H1 (cell line): ENCODE measurements at regions not wholly inside any gene's neighbourhood (a gene's known extent, or its start where the extent isn't known, plus 50 kb on each side); places are given as distances from the start of the nearest gene placed in this dataset.

Experiments used
- CTCF ChIA-PET: fragments of 300-600 bp; sonication (Branson Sonifier 250); formaldehyde crosslinking; loops from one replicate; lab custom pipeline; 2021; ENCODE audit not compliant: partially characterized antibody; lab: Charles Lee
- POLR2A ChIA-PET: fragments of 300-600 bp; sonication (Branson Sonifier 250); formaldehyde crosslinking; loops from one replicate; lab custom pipeline; 2021; ENCODE audit warnings: inconsistent platforms; ENCODE audit not compliant: partially characterized antibody; lab: Charles Lee
- DNase-seq, 2 experiments: peaks; one replicate each; pipeline versions ENCODE4 v3.0.0 to v3.0.0-alpha.2; 2010 to 2022; ENCODE audit warnings: low spot score in 2 of 2, low read depth in 1 of 2, mixed read lengths in 1 of 2
- FAIRE-seq: peaks from 2 replicates; lab custom pipeline; 2011; peaks lifted over from hg19 to GRCh38; lab: Jason Lieb, UNC
- H2AFZ ChIP-seq: 2 replicates; pipeline ENCODE4 v1.8.1; 2012; ENCODE audit warnings: low read length, inconsistent platforms
- H2AK5ac ChIP-seq: 2 replicates; pipeline ENCODE4 v1.6.1; 2013; ENCODE audit warnings: low read depth, low read length
- H2BK120ac ChIP-seq: replicated peaks from 2 replicates; pipeline ENCODE3; 2013; ENCODE audit warnings: low read depth, low read length, inconsistent platforms
- H2BK12ac ChIP-seq: 2 replicates; pipeline ENCODE4 v1.6.1; 2013; ENCODE audit warnings: low read depth, low read length
- H2BK15ac ChIP-seq: 2 replicates; pipeline ENCODE4 v1.6.1; 2013; ENCODE audit warnings: low read length
- H2BK20ac ChIP-seq: 2 replicates; pipeline ENCODE4 v1.6.1; 2013; ENCODE audit warnings: low read length
- H2BK5ac ChIP-seq: 2 replicates; pipeline ENCODE4 v1.6.1; 2013; ENCODE audit warnings: low read depth, low read length
- H3K14ac ChIP-seq: 2 replicates; pipeline ENCODE4 v1.6.1; 2013; ENCODE audit warnings: inconsistent platforms; ENCODE audit not compliant: insufficient read length
- H3K18ac ChIP-seq: 2 replicates; pipeline ENCODE4 v1.6.1; 2013; ENCODE audit warnings: low read length; ENCODE audit errors: extremely low read depth
- H3K23ac ChIP-seq: 2 replicates; pipeline ENCODE4 v1.6.1; 2013; ENCODE audit warnings: inconsistent platforms; ENCODE audit not compliant: insufficient read length
- H3K23me2 ChIP-seq: 2 replicates; pipeline ENCODE4 v1.6.1; 2013; ENCODE audit warnings: low read depth, low read length
- H3K27ac ChIP-seq: 2 replicates; pipeline ENCODE4 v1.6.1; 2011; ENCODE audit warnings: low read depth, low read length, inconsistent platforms
- H3K27me3 ChIP-seq, 4 experiments: replicated peaks in 1 of 4; 1 replicate in 1 of 4; 2 replicates in 3 of 4; pipeline versions ENCODE4 v1.6.1 to v1.8.1; 2011 to 2013; ENCODE audit warnings: low read length in 3 of 4, mild to moderate bottlenecking in 3 of 4, inconsistent platforms in 2 of 4, mixed read lengths in 2 of 4, moderate library complexity in 1 of 4; ENCODE audit not compliant: control insufficient read depth in 3 of 4, insufficient read depth in 3 of 4; ENCODE audit errors: extremely low read depth in 1 of 4
- H3K36me3 ChIP-seq, 4 experiments: 2 replicates each; pipeline versions ENCODE4 v1.6.1 to v1.8.1; 2011 to 2013; ENCODE audit warnings: mild to moderate bottlenecking in 4 of 4, low read length in 3 of 4, moderate library complexity in 2 of 4, control low read depth in 1 of 4, inconsistent platforms in 1 of 4; ENCODE audit not compliant: insufficient read depth in 4 of 4, control insufficient read depth in 2 of 4
- H3K4ac ChIP-seq: replicated peaks from 2 replicates; pipeline ENCODE3; 2013; ENCODE audit warnings: low read length, low read depth, mixed read lengths, inconsistent platforms; ENCODE audit not compliant: insufficient read length
- H3K4me1 ChIP-seq, 4 experiments: replicated peaks in 1 of 4; 1 replicate in 1 of 4; 2 replicates in 3 of 4; pipeline versions ENCODE4 v1.6.1 to v1.8.1; 2011 to 2013; ENCODE audit warnings: low read length in 3 of 4, inconsistent platforms in 2 of 4, mixed read lengths in 1 of 4; ENCODE audit not compliant: insufficient read depth in 4 of 4, control insufficient read depth in 3 of 4
- H3K4me2 ChIP-seq, 2 experiments: 2 replicates each; pipeline versions ENCODE4 v1.6.1 to v1.8.1; 2011 to 2013; ENCODE audit warnings: low read depth in 2 of 2, low read length in 2 of 2, control low read depth in 1 of 2, inconsistent platforms in 1 of 2, mild to moderate bottlenecking in 1 of 2; ENCODE audit not compliant: insufficient read depth in 1 of 2
- H3K4me3 ChIP-seq, 4 experiments: fragments of 200-600, 300-600 bp in 1 of 4; sonication (generic), shearing (Covaris generic), sonication (Bioruptor Twin) in 1 of 4; 2 replicates each; pipeline versions ENCODE4 v1.5.1 to v1.8.1; 2011 to 2016; ENCODE audit warnings: low read length in 4 of 4, low read depth in 3 of 4, control low read depth in 2 of 4, inconsistent platforms in 2 of 4, mild to moderate bottlenecking in 2 of 4, mixed read lengths in 1 of 4, moderate library complexity in 1 of 4; ENCODE audit not compliant: insufficient read depth in 2 of 4; ENCODE audit errors: extremely low read depth in 1 of 4
- H3K56ac ChIP-seq: replicated peaks from 2 replicates; pipeline ENCODE3; 2013; ENCODE audit warnings: low read depth, mild to moderate bottlenecking, mixed read lengths, low read length, inconsistent platforms; ENCODE audit not compliant: insufficient read length
- H3K79me1 ChIP-seq: 2 replicates; pipeline ENCODE4 v1.6.1; 2013; ENCODE audit warnings: low read depth, low read length, control low read depth
- H3K79me2 ChIP-seq, 2 experiments: 2 replicates each; pipeline versions ENCODE4 v1.6.1 to v1.8.1; 2012 to 2013; ENCODE audit warnings: low read length in 2 of 2, mild to moderate bottlenecking in 2 of 2, inconsistent platforms in 1 of 2; ENCODE audit not compliant: insufficient read depth in 2 of 2, control insufficient read depth in 1 of 2
- H3K9ac ChIP-seq, 4 experiments: replicated peaks in 1 of 4; 1 replicate in 1 of 4; 2 replicates in 3 of 4; pipeline versions ENCODE4 v1.6.1 to v1.8.1; 2011 to 2013; ENCODE audit warnings: low read depth in 3 of 4, low read length in 3 of 4, control low read depth in 2 of 4, mild to moderate bottlenecking in 2 of 4, moderate library complexity in 2 of 4, inconsistent platforms in 1 of 4; ENCODE audit errors: extremely low read depth in 1 of 4
- H3K9me3 ChIP-seq, 2 experiments: 2 replicates each; pipeline versions ENCODE4 v1.6.1 to v1.8.1; 2012 to 2013; ENCODE audit warnings: mild to moderate bottlenecking in 2 of 2, moderate library complexity in 2 of 2, control low read depth in 1 of 2, inconsistent platforms in 1 of 2, low read depth in 1 of 2, low read length in 1 of 2, mixed read lengths in 1 of 2; ENCODE audit not compliant: insufficient read depth in 2 of 2
- H4K20me1 ChIP-seq, 2 experiments: replicated peaks in 1 of 2; 2 replicates each; pipeline versions ENCODE3 to v1.8.1; 2011 to 2013; ENCODE audit warnings: inconsistent platforms in 2 of 2, low read length in 2 of 2, mild to moderate bottlenecking in 1 of 2; ENCODE audit not compliant: insufficient read depth in 2 of 2, control insufficient read depth in 1 of 2
- H4K5ac ChIP-seq: 2 replicates; pipeline ENCODE4 v1.6.1; 2013; ENCODE audit warnings: low read length, low read depth, mixed read lengths, inconsistent platforms; ENCODE audit not compliant: insufficient read length
- H4K8ac ChIP-seq: 2 replicates; pipeline ENCODE4 v1.8.0; 2013; ENCODE audit warnings: mild to moderate bottlenecking, moderate library complexity, low read length, inconsistent platforms; ENCODE audit not compliant: insufficient read depth; ENCODE audit errors: extremely low read depth
- H4K91ac ChIP-seq: replicated peaks from 2 replicates; pipeline ENCODE3; 2013; ENCODE audit warnings: low read length, mixed read lengths, inconsistent platforms; ENCODE audit not compliant: insufficient read length
- CBX5 ChIP-seq: fragments of 300-800, 300-1000 bp; sonication (generic); IDR thresholded peaks from 2 replicates; pipeline ENCODE4 v1.7.1; 2016; ENCODE audit warnings: antibody characterized with exemption, low read length, low read depth
- CHD2 ChIP-seq: IDR thresholded peaks from 2 replicates; pipeline ENCODE4 v1.6.1; 2012; ENCODE audit warnings: low read length, improper control_type of control experiment
- CTBP2 ChIP-seq: IDR thresholded peaks from 2 replicates; pipeline ENCODE4 v1.7.0; 2011; ENCODE audit warnings: borderline replicate concordance, mild to moderate bottlenecking, moderate library complexity, mixed read lengths, low read length; ENCODE audit not compliant: insufficient read depth, insufficient read length
- EP300 ChIP-seq, 2 experiments: IDR thresholded peaks; 1 replicate in 1 of 2; 2 replicates in 1 of 2; pipeline ENCODE4 v1.6.1; 2011 to 2012; ENCODE audit warnings: low read depth in 2 of 2, low read length in 2 of 2, mild to moderate bottlenecking in 2 of 2, borderline replicate concordance in 1 of 2, inconsistent platforms in 1 of 2, moderate library complexity in 1 of 2
- HDAC2 ChIP-seq, 2 experiments: fragments of 300-600 bp in 1 of 2; sonication (generic) in 1 of 2; IDR thresholded peaks; 2 replicates each; pipeline ENCODE4 v1.6.1; 2011 to 2012; ENCODE audit warnings: low read depth in 2 of 2, low read length in 2 of 2, mild to moderate bottlenecking in 2 of 2, moderate library complexity in 2 of 2, borderline replicate concordance in 1 of 2, inconsistent platforms in 1 of 2
- POLR2AphosphoS5 ChIP-seq: IDR thresholded peaks from 2 replicates; pipeline ENCODE4 v1.6.1; 2011; ENCODE audit warnings: low read depth, low read length
- RNF2 ChIP-seq: fragments of 200-900, 300-1000 bp; sonication (generic); IDR thresholded peaks from 2 replicates; pipeline ENCODE4 v1.7.1; 2016; ENCODE audit warnings: borderline replicate concordance, low read depth, mild to moderate bottlenecking, antibody characterized with exemption, low read length; ENCODE audit not compliant: poor library complexity, severe bottlenecking; ENCODE audit errors: missing control alignments
- SIX5 ChIP-seq: IDR thresholded peaks from 2 replicates; pipeline ENCODE4 v1.6.1; 2011; ENCODE audit warnings: mild to moderate bottlenecking, low read depth, low read length
- TAF1 ChIP-seq: IDR thresholded peaks from 2 replicates; pipeline ENCODE4 v1.6.1; 2011; ENCODE audit warnings: mild to moderate bottlenecking, low read depth, low read length
- TEAD4 ChIP-seq: IDR thresholded peaks from 2 replicates; pipeline ENCODE4 v1.6.1; 2012; ENCODE audit warnings: low read depth, low read length, inconsistent platforms, mixed read lengths
- ZNF274 ChIP-seq: IDR thresholded peaks from 2 replicates; pipeline ENCODE4 v1.7.0; 2012; ENCODE audit warnings: low read length, borderline replicate concordance; ENCODE audit errors: extremely low read depth
- WGBS, 2 experiments: shearing (Covaris generic) in 1 of 2; methylation state at CpG; one replicate each; pipeline versions ENCODE4 v1.1.6 to v1.1.7; 2013 to 2015; ENCODE audit warnings: low lambda C conversion rate in 2 of 2, mixed read lengths in 2 of 2, inconsistent platforms in 1 of 2, low coverage in 1 of 2, missing lambda C conversion rate in 1 of 2; ENCODE audit not compliant: insufficient replicate concordance in 2 of 2, insufficient coverage in 1 of 2, insufficient read length in 1 of 2; ENCODE audit errors: extremely low coverage in 1 of 2, missing lambda C conversion rate in 1 of 2; 5-methylcytosine and 5-hydroxymethylcytosine counted together
- TF ChIP-seq, protein P1 (sequence below): IDR thresholded peaks from 2 replicates; pipeline ENCODE4 v1.6.1; 2012; ENCODE audit warnings: inconsistent platforms

DNA sequence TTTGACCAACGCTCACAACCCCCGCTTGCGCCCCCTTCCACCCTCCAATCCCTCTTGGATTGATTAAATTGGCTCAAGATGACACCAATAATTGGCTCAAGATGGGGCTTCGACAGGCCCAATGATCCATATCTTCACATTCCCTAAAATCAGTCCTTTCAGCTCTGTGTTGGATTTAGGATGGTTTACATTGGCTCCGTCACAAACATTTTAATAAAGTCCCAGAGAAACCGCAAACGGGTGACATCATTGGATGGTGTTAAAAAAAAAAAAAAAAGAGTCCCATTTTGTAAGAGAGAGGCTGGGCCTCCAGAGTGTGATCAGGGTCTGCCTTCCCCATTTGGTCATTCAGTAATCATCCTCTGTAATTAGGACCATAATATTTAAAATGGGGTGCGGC is 113.4 kb upstream of the MRPS22 start:
- Histone ChIP-seq H3K27me3 (no peaks in the 10 kb centered on the region), H3K4ac (no peak overlapping the region), H3K4me3 (no peak overlapping the region), H3K18ac (no peak overlapping the region), H3K4me1 (no peaks in the 10 kb centered on the region), H3K23ac (no peak overlapping the region), H3K23me2 (no peaks in the 10 kb centered on the region), H3K14ac (no peak overlapping the region), H4K91ac (no peak overlapping the region), H2BK12ac (no peak overlapping the region), H4K5ac (no peak overlapping the region), H2AFZ (no peak overlapping the region), H3K4me2 (no peak overlapping the region), H4K20me1 (no peaks in the 10 kb centered on the region), H4K8ac (no peak overlapping the region), H3K36me3 (no peaks in the 10 kb centered on the region), H3K79me2 (no peaks in the 10 kb centered on the region)
- CTCF ChIA-PET, result interaction anchor here (0.6 to 1.2 kb wide), 2 partner anchors 8 to 13 kb away, joined by 3 read pairs; no protein-coding TSS in a partner anchor
- WGBS, 2 experiments, result 93% methylated on average over 8 of the region's 8 CpGs; no CpG with 5 or more reads in 1 of the 2 experiments
- TF ChIP-seq ZNF274 (no peak), CTBP2 (no peak), HDAC2 (IDR thresholded peaks at IDR 0.05; ENCODE audit: borderline replicate concordance in 1 of 2, low read depth in 2 of 2, low read length in 2 of 2) (no peak), SIX5 (no peak), CBX5 (no peak), EP300 (IDR thresholded peaks at IDR 0.05; ENCODE audit: borderline replicate concordance in 1 of 2, low read depth in 2 of 2, low read length in 2 of 2) (no peak), RNF2 (no peak), TAF1 (no peak), CHD2 (no peak), POLR2AphosphoS5 (no peak), TEAD4 (no peak)
- TF ChIP-seq, protein P1, sequence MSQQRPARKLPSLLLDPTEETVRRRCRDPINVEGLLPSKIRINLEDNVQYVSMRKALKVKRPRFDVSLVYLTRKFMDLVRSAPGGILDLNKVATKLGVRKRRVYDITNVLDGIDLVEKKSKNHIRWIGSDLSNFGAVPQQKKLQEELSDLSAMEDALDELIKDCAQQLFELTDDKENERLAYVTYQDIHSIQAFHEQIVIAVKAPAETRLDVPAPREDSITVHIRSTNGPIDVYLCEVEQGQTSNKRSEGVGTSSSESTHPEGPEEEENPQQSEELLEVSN, result no peak
- TF ChIP-seq, all 59 proteins: peak for 0
- FAIRE-seq (no peak), DNase-seq (no peak)
- peaks cover 0 to 5% of the 10 kb centered on the region in 2 experiments; a peak in 2 of 4 replicates for H3K9me3 ChIP-seq
- POLR2A ChIA-PET, result no interaction called here
- no peak overlapping the region for H2AK5ac ChIP-seq
- H3K56ac ChIP-seq, result no peak overlapping the region
- no peaks in the 10 kb centered on the region for H3K79me1 ChIP-seq
- H2BK20ac ChIP-seq, result no peak overlapping the region
- H3K9ac ChIP-seq, result no peak overlapping the region
- no peak overlapping the region for H3K27ac ChIP-seq
- H2BK120ac ChIP-seq, result no peak overlapping the region
- H2BK5ac ChIP-seq, result no peak overlapping the region
- no peak overlapping the region for H2BK15ac ChIP-seq
